H1 (cell line): ENCODE measurements at regions not wholly inside any gene's neighbourhood (a gene's known extent, or its start where the extent isn't known, plus 50 kb on each side); places are given as distances from the start of the nearest gene placed in this dataset.

Experiments
- BRCA1 ChIP-seq: IDR thresholded peaks from 2 replicates; pipeline ENCODE4 v1.6.1; 2012; ENCODE audit warnings: low read depth, low read length, improper control_type of control experiment
- EGR1 ChIP-seq: IDR thresholded peaks from 2 replicates; pipeline ENCODE4 v1.6.1; 2011; ENCODE audit warnings: low read depth, low read length, borderline replicate concordance
- EP300 ChIP-seq, 2 experiments: IDR thresholded peaks; 1 replicate in 1 of 2; 2 replicates in 1 of 2; pipeline ENCODE4 v1.6.1; 2011 to 2012; ENCODE audit warnings: low read depth in 2 of 2, low read length in 2 of 2, mild to moderate bottlenecking in 2 of 2, borderline replicate concordance in 1 of 2, inconsistent platforms in 1 of 2, moderate library complexity in 1 of 2
- EZH2 ChIP-seq: fragments of 200-600 bp; sonication (generic); IDR thresholded peaks from 2 replicates; pipeline ENCODE4 v1.7.1; 2012; ENCODE audit warnings: low read depth, mild to moderate bottlenecking, moderate library complexity, low read length, inconsistent platforms; ENCODE audit not compliant: severe bottlenecking
- GABPA ChIP-seq: IDR thresholded peaks from 2 replicates; pipeline ENCODE4 v1.6.1; 2011; ENCODE audit warnings: mild to moderate bottlenecking, low read length, moderate library complexity, borderline replicate concordance; ENCODE audit not compliant: insufficient read depth
- HDAC6 ChIP-seq: IDR thresholded peaks from one replicate; pipeline ENCODE4 v1.7.1; 2012; ENCODE audit warnings: low read depth, mild to moderate bottlenecking, inconsistent platforms, low read length, moderate library complexity
- JUND ChIP-seq: IDR thresholded peaks from 2 replicates; pipeline ENCODE4 v1.6.1; 2011; ENCODE audit warnings: mild to moderate bottlenecking, improper control_type of control experiment, low read length
- POLR2A ChIP-seq, 2 experiments: IDR thresholded peaks; 1 replicate in 1 of 2; 2 replicates in 1 of 2; pipeline ENCODE4 v1.6.1; 2011; ENCODE audit warnings: low read depth in 2 of 2, low read length in 2 of 2, mild to moderate bottlenecking in 2 of 2; ENCODE audit errors: control extremely low read depth in 1 of 2
- POLR2AphosphoS5 ChIP-seq: IDR thresholded peaks from 2 replicates; pipeline ENCODE4 v1.6.1; 2011; ENCODE audit warnings: low read depth, low read length
- SIRT6 ChIP-seq: IDR thresholded peaks from one replicate; pipeline ENCODE4 v1.7.1; 2012; ENCODE audit warnings: low read length, inconsistent platforms
- TCF12 ChIP-seq: IDR thresholded peaks from 2 replicates; pipeline ENCODE4 v1.6.1; 2011; ENCODE audit warnings: low read depth, mild to moderate bottlenecking, low read length
- YY1 ChIP-seq: IDR thresholded peaks from 2 replicates; pipeline ENCODE4 v1.6.1; 2011; ENCODE audit warnings: low read depth, mild to moderate bottlenecking, low read length
- TF ChIP-seq, protein P1 (sequence below), 3 experiments: IDR thresholded peaks; 1 replicate in 2 of 3; 2 replicates in 1 of 3; pipeline versions ENCODE4 v1.5.1 to v1.6.1; 2011; ENCODE audit warnings: low read length in 3 of 3, mild to moderate bottlenecking in 3 of 3, inconsistent platforms in 2 of 3, low read depth in 1 of 3, moderate library complexity in 1 of 3; ENCODE audit not compliant: insufficient read depth in 1 of 3; ENCODE audit errors: control extremely low read depth in 1 of 3
- TF ChIP-seq, protein P2 (sequence below): IDR thresholded peaks from 2 replicates; pipeline ENCODE4 v1.6.1; 2012; ENCODE audit warnings: inconsistent platforms

DNA sequence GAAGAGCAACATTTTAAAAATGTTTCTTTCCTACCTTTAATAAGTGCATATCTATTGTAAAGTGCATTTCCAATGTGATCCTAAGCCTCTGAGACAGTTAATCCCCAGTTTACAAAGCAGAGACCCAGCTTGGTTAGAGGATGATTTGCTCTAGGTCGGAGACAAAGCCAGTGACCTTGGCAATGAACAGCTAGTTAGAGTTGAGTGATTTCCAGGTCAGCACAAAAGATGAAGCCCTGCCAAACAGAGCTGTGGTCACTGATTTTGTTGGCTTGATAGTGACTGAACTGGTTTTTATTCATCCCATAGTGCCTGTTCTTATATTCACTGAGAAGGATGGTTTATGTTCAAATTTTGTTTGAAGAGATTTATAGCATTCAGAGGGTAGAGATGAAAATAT is 56.6 kb upstream of the CD83 start:
- TF ChIP-seq, protein P1, sequence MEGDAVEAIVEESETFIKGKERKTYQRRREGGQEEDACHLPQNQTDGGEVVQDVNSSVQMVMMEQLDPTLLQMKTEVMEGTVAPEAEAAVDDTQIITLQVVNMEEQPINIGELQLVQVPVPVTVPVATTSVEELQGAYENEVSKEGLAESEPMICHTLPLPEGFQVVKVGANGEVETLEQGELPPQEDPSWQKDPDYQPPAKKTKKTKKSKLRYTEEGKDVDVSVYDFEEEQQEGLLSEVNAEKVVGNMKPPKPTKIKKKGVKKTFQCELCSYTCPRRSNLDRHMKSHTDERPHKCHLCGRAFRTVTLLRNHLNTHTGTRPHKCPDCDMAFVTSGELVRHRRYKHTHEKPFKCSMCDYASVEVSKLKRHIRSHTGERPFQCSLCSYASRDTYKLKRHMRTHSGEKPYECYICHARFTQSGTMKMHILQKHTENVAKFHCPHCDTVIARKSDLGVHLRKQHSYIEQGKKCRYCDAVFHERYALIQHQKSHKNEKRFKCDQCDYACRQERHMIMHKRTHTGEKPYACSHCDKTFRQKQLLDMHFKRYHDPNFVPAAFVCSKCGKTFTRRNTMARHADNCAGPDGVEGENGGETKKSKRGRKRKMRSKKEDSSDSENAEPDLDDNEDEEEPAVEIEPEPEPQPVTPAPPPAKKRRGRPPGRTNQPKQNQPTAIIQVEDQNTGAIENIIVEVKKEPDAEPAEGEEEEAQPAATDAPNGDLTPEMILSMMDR (IDR thresholded peaks at IDR 0.05; ENCODE audit: control extremely low read depth in 1 of 3, insufficient read depth in 1 of 3, low read depth in 1 of 3, low read length in 3 of 3): no peak
- TF ChIP-seq TCF12: no peak
- TF ChIP-seq JUND: no peak
- no peak for TF ChIP-seq EP300 (IDR thresholded peaks at IDR 0.05; ENCODE audit: borderline replicate concordance in 1 of 2, low read depth in 2 of 2, low read length in 2 of 2)
- TF ChIP-seq GABPA: no peak
- TF ChIP-seq BRCA1: no peak
- no peak for TF ChIP-seq POLR2A (IDR thresholded peaks at IDR 0.05; ENCODE audit: control extremely low read depth in 1 of 2, low read depth in 2 of 2, low read length in 2 of 2)
- TF ChIP-seq HDAC6: no peak
- TF ChIP-seq EGR1: no peak
- TF ChIP-seq YY1: no peak
- TF ChIP-seq EZH2: no peak
- no peak for TF ChIP-seq POLR2AphosphoS5
- TF ChIP-seq, protein P2, sequence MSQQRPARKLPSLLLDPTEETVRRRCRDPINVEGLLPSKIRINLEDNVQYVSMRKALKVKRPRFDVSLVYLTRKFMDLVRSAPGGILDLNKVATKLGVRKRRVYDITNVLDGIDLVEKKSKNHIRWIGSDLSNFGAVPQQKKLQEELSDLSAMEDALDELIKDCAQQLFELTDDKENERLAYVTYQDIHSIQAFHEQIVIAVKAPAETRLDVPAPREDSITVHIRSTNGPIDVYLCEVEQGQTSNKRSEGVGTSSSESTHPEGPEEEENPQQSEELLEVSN: no peak
- TF ChIP-seq SIRT6: no peak
